ENCODE measurements at regions not wholly inside any gene's neighbourhood (a gene's known extent, or its start where the extent isn't known, plus 50 kb on each side); places are given as distances from the start of the nearest gene placed in this dataset. TPM values are rescaled to one million over a fixed set of nuclear protein-coding genes. Genes with fewer than 3 reads are reported as not detected.

DNA sequence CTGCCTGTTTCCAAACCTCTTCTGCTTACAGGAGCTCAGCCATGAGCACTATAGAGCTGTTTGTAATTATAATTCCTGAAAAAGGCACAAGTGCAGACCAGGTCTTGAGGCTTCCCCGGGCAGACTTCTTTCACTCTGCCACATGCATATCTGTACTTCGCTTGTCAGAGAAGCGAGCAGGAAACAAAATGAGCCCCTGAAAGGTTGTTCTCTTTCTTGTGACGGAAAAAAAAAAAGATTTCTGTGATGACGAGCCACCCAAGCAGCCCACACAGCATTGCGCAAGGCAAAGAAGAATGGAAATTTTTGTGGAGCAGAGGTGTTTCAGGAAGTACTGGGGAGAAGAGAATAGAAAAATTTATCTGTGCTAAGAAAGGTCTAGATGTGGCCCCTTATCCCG is 54.0 kb upstream of the LINC00305 start:
- intact Hi-C loops (cut with DNase I; ENCODE audit: low total_unique reads), result no loop called here
- Histone ChIP-seq H3K27ac (no peak overlapping the region), H3K27me3 (no peaks in the 10 kb centered on the region), H3K9me3 (no peaks in the 10 kb centered on the region), H3K4me3 (no peak overlapping the region), H3K36me3 (no peaks in the 10 kb centered on the region), H3K4me1 (no peaks in the 10 kb centered on the region)
- DNase-seq, result no peak
- no peak for TF ChIP-seq POLR2A (IDR thresholded peaks at IDR 0.05)
- TF ChIP-seq, protein P1, sequence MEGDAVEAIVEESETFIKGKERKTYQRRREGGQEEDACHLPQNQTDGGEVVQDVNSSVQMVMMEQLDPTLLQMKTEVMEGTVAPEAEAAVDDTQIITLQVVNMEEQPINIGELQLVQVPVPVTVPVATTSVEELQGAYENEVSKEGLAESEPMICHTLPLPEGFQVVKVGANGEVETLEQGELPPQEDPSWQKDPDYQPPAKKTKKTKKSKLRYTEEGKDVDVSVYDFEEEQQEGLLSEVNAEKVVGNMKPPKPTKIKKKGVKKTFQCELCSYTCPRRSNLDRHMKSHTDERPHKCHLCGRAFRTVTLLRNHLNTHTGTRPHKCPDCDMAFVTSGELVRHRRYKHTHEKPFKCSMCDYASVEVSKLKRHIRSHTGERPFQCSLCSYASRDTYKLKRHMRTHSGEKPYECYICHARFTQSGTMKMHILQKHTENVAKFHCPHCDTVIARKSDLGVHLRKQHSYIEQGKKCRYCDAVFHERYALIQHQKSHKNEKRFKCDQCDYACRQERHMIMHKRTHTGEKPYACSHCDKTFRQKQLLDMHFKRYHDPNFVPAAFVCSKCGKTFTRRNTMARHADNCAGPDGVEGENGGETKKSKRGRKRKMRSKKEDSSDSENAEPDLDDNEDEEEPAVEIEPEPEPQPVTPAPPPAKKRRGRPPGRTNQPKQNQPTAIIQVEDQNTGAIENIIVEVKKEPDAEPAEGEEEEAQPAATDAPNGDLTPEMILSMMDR (IDR thresholded peaks at IDR 0.05), result no peak

DNA sequence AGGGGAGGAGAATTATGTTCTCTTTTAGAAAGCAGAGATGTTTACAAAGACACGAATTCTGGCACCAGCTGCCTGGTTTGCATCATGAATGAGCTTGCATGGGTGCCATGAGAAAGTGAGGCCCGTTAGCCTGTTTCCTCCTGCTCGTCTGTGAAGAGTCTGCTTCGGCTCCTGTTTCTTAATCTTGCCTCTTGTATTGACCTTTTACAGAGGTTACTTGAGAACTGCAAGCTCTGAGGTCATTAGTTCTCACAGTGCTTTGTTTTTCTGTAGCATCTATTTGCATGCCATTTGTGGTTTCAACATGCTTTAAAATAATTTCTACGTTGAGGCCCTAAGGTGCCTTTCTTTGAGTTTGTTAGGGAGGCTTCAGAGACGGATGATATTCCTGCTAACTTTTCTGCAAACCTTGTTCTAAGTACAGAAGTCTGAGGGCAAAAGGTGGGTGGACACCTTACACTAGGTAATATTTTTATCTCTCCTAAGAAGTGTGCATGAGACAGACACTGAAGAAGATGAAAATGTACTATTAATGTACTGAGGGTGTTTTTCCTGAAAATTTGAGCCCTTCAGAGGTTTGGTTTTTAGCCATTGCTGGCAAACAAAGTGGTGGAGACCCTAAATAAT is 53.4 kb upstream of the LINC00305 start:
- Histone ChIP-seq H3K27ac (no peak overlapping the region), H3K9me3 (no peaks in the 10 kb centered on the region), H3K4me1 (no peaks in the 10 kb centered on the region), H3K4me3 (no peak overlapping the region), H3K36me3 (no peaks in the 10 kb centered on the region), H3K27me3 (no peaks in the 10 kb centered on the region)
- TF ChIP-seq POLR2A (IDR thresholded peaks at IDR 0.05), result no peak
- TF ChIP-seq, protein P1 (IDR thresholded peaks at IDR 0.05), result no peak
- DNase-seq, result no peak
- intact Hi-C loops (cut with DNase I; ENCODE audit: low total_unique reads), result no loop called here

DNA sequence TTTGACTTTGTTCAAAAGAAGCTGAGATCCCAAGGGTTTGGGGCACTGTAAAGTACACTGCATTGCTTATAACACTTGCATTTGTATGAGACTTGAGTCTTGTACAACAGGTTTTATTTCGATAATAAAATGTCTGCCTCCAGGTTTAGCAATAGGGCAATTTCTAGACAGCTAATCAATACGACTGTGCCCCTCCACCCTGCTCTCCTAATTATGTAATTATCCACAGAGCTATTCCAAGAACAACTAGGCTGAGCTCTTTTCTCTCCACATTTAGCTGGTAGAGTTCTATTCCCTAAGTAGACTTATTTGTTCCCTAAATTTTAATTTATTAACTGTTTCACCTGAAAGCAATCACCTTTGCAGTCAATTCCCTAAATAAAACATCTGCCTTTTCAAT is 52.9 kb upstream of the LINC00305 start:
- no peak overlapping the region for H3K4me3 ChIP-seq
- H3K27ac ChIP-seq, result no peak overlapping the region
- DNase-seq, result no peak
- H3K4me1 ChIP-seq, result no peaks in the 10 kb centered on the region
- H3K27me3 ChIP-seq, result no peaks in the 10 kb centered on the region
- no peaks in the 10 kb centered on the region for H3K36me3 ChIP-seq
- H3K9me3 ChIP-seq, result no peaks in the 10 kb centered on the region
- intact Hi-C loops (cut with DNase I; ENCODE audit: low total_unique reads), result no loop called here
- TF ChIP-seq POLR2A (IDR thresholded peaks at IDR 0.05), result no peak
- TF ChIP-seq, protein P1 (IDR thresholded peaks at IDR 0.05), result no peak

DNA sequence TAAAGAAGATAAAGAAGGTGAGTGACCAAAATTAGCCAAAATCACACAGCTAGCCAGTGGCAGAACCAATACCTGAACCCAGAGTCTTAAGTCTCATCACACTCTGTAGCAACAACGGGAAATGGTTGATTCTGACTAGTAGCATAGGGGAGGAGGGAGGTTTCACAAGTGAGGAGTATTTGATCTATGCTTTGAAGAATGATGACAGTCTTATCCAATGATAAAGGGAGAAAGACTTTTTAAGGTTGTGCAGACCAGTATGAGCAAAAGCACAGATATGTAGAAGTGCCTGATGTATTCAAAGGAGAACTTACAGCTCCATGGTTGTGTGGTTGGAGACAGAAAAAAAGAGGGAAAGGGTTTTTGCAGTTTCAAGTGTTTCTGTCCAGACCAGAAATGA is 50.7 kb upstream of the LINC00305 start:
- intact Hi-C loops (cut with DNase I; ENCODE audit: low total_unique reads), result no loop called here
- no peaks in the 10 kb centered on the region for H3K9me3 ChIP-seq
- no peaks in the 10 kb centered on the region for H3K4me1 ChIP-seq
- H3K36me3 ChIP-seq, result no peaks in the 10 kb centered on the region
- no peak overlapping the region for H3K27ac ChIP-seq
- DNase-seq, result no peak
- TF ChIP-seq POLR2A (IDR thresholded peaks at IDR 0.05), result no peak
- TF ChIP-seq, protein P1 (IDR thresholded peaks at IDR 0.05), result no peak
- no peak overlapping the region for H3K4me3 ChIP-seq
- H3K27me3 ChIP-seq, result no peaks in the 10 kb centered on the region

Small RNA genes in the stretch of these regions (small RNA-seq; reads per million reads assigned to genes)
- gene AC027506.1, result not detected
